ENCODE measurements at regions not wholly inside any gene's neighbourhood (a gene's known extent, or its start where the extent isn't known, plus 50 kb on each side); places are given as distances from the start of the nearest gene placed in this dataset.

- TF ChIP-seq HOXA7 (CRISPR knock-in tag; IDR thresholded peaks at IDR 0.05) (no peak), HEYL (CRISPR knock-in tag; IDR thresholded peaks at IDR 0.05) (no peak), RNF2 (IDR thresholded peaks at IDR 0.05; ENCODE audit: borderline replicate concordance, low read depth) (no peak), HES2 (IDR thresholded peaks at IDR 0.05) (no peak), ATOH8 (CRISPR knock-in tag; IDR thresholded peaks at IDR 0.05; ENCODE audit: low read depth) (no peak), CEBPB (IDR thresholded peaks at IDR 0.05) (no peak), ESRRA (IDR thresholded peaks at IDR 0.05; ENCODE audit: borderline replicate concordance, low read length) (no peak), TP53 (CRISPR knock-in tag; IDR thresholded peaks at IDR 0.05) (no peak), BCL3 (IDR thresholded peaks at IDR 0.05) (no peak), JUN (IDR thresholded peaks at IDR 0.05) (no peak), FOXS1 (CRISPR knock-in tag; IDR thresholded peaks at IDR 0.05) (no peak), ZC3H11A (IDR thresholded peaks at IDR 0.05) (no peak), TFCP2L1 (CRISPR knock-in tag; IDR thresholded peaks at IDR 0.05) (no peak), SMC3 (IDR thresholded peaks at IDR 0.05) (no peak), FOSL2 (IDR thresholded peaks at IDR 0.05) (no peak), FOSL2 (CRISPR knock-in tag; IDR thresholded peaks at IDR 0.05) (no peak), RFX5 (IDR thresholded peaks at IDR 0.05) (no peak), NPAS2 (CRISPR knock-in tag; IDR thresholded peaks at IDR 0.05; ENCODE audit: borderline replicate concordance) (no peak), MYC (IDR thresholded peaks at IDR 0.05; ENCODE audit: borderline replicate concordance, low read length) (no peak), KDM1A (IDR thresholded peaks at IDR 0.05; ENCODE audit: low read depth) (no peak), CBX2 (IDR thresholded peaks at IDR 0.05; ENCODE audit: borderline replicate concordance, low read depth) (no peak)
- Histone ChIP-seq H3K27ac (no peak overlapping the region), H3K4me3 (no peak overlapping the region), H3K4me1 (no peaks in the 10 kb centered on the region), H3K4me2 (no peak overlapping the region), H3K9me3 (no peaks in the 10 kb centered on the region)
- ChIA-PET CTCF (no interaction called here), POLR2A (no interaction called here)
- 35% methylated on average over 2 of the region's 2 CpGs for WGBS (ENCODE audit: missing lambda C conversion rate)
- FAIRE-seq (no peak), DNase-seq (ENCODE audit: low read depth in 1 of 2, low spot score in 1 of 2) (no peak), ATAC-seq (no peak)
Observed at GRCh38 chr22:34526681-34527080, 539.3 kb upstream of the ISX start.

GRCh38 chr22:34534101-34534500, 531.9 kb upstream of the ISX start:
- POLR2A ChIA-PET, result no interaction called here
- CTCF ChIA-PET, result no interaction called here
- no peak overlapping the region for H3K27ac ChIP-seq
- no peak for DNase-seq (ENCODE audit: low read depth in 1 of 2, low spot score in 1 of 2)
- no peaks in the 10 kb centered on the region for H3K9me3 ChIP-seq
- no peak overlapping the region for H3K4me2 ChIP-seq
- ATAC-seq, result no peak
- H3K4me1 ChIP-seq, result no peaks in the 10 kb centered on the region
- FAIRE-seq, result no peak
- under 1% methylated on average over 4 of the region's 4 CpGs for WGBS (ENCODE audit: missing lambda C conversion rate)
- no peak for TF ChIP-seq NFE2L2 (conservative IDR thresholded peaks at IDR 0.05; ENCODE audit: low read length)
- TF ChIP-seq BHLHE40 (IDR thresholded peaks at IDR 0.05; ENCODE audit: low read depth, low read length), result no peak
- no peak for TF ChIP-seq HEYL (CRISPR knock-in tag; IDR thresholded peaks at IDR 0.05)
- no peak for TF ChIP-seq USF2 (IDR thresholded peaks at IDR 0.05)
- H3K4me3 ChIP-seq, result no peak overlapping the region

- TF ChIP-seq POLR2A (IDR thresholded peaks at IDR 0.05; ENCODE audit: low read length) (no peak), PHF8 (IDR thresholded peaks at IDR 0.05; ENCODE audit: borderline replicate concordance, low read depth) (no peak), ZC3H11A (IDR thresholded peaks at IDR 0.05) (no peak), NR3C1 (IDR thresholded peaks at IDR 0.05) (no peak), ATOH8 (CRISPR knock-in tag; IDR thresholded peaks at IDR 0.05; ENCODE audit: low read depth) (no peak), EHMT2 (IDR thresholded peaks at IDR 0.05; ENCODE audit: low read depth) (no peak), HES2 (IDR thresholded peaks at IDR 0.05) (no peak), ESRRA (IDR thresholded peaks at IDR 0.05; ENCODE audit: borderline replicate concordance, low read length) (no peak), SREBF2 (IDR thresholded peaks at IDR 0.05) (no peak), E2F6 (IDR thresholded peaks at IDR 0.05; ENCODE audit: borderline replicate concordance, low read depth) (no peak), MYC (IDR thresholded peaks at IDR 0.05; ENCODE audit: borderline replicate concordance, low read length) (no peak)
- no peak for ATAC-seq
- Histone ChIP-seq H3K4me1 (no peaks in the 10 kb centered on the region), H3K4me3 (no peak overlapping the region), H3K9me3 (no peaks in the 10 kb centered on the region), H3K4me2 (no peak overlapping the region), H3K27ac (no peak overlapping the region)
- FAIRE-seq, result no peak
- POLR2A ChIA-PET, result no interaction called here
- CTCF ChIA-PET, result interaction anchor here (0.6 kb wide), 1 partner anchor 107 kb away, joined by 3 read pairs; no protein-coding TSS in a partner anchor
- 0% methylated on average over 4 of the region's 4 CpGs for WGBS (ENCODE audit: missing lambda C conversion rate)
- no peak for DNase-seq (ENCODE audit: low read depth in 1 of 2, low spot score in 1 of 2)
Observed at GRCh38 chr22:34567367-34567766, 498.6 kb upstream of the ISX start.
